ENCODE measurements at regions not wholly inside any gene's neighbourhood (a gene's known extent, or its start where the extent isn't known, plus 50 kb on each side); places are given as distances from the start of the nearest gene placed in this dataset.

GRCh38 chr10:78752221-78752620 is 316.5 kb upstream of the ZMIZ1 start:
- DNase-seq (ENCODE audit: low read depth in 2 of 3, low spot score in 2 of 3) = no peak

- no peak for DNase-seq (ENCODE audit: low read depth in 2 of 3, low spot score in 2 of 3)
Observed at GRCh38 chr10:78752708-78753107, 316.1 kb upstream of the ZMIZ1 start.

- DNase-seq (ENCODE audit: low read depth in 2 of 3, low spot score in 2 of 3) = peak in 2 of 3 donors; percentile 36 to 55
Observed at GRCh38 chr10:78754269-78755062, 314.3 kb upstream of the ZMIZ1 start.

GRCh38 chr10:78755063-78755701 is 313.6 kb upstream of the ZMIZ1 start:
- no peak for DNase-seq (ENCODE audit: low read depth in 2 of 3, low spot score in 2 of 3)

- no peak for DNase-seq (ENCODE audit: low read depth in 2 of 3, low spot score in 2 of 3)
Observed at GRCh38 chr10:78755877-78756455, 312.8 kb upstream of the ZMIZ1 start.

GRCh38 chr10:78756604-78757343 is 312.0 kb upstream of the ZMIZ1 start:
- DNase-seq (ENCODE audit: low read depth in 2 of 3, low spot score in 2 of 3) = peak in 2 of 3 donors; percentile 84 to 88

GRCh38 chr10:78757344-78757925 is 311.3 kb upstream of the ZMIZ1 start:
- DNase-seq (ENCODE audit: low read depth in 2 of 3, low spot score in 2 of 3) = no peak

GRCh38 chr10:78758176-78758575 is 310.6 kb upstream of the ZMIZ1 start:
- DNase-seq (ENCODE audit: low read depth in 2 of 3, low spot score in 2 of 3) = no peak

- DNase-seq (ENCODE audit: low read depth in 2 of 3, low spot score in 2 of 3) = no peak
Observed at GRCh38 chr10:78759456-78760120, 309.2 kb upstream of the ZMIZ1 start.

- DNase-seq (ENCODE audit: low read depth in 2 of 3, low spot score in 2 of 3) = no peak
Observed at GRCh38 chr10:78760463-78761310, 308.1 kb upstream of the ZMIZ1 start.

- DNase-seq (ENCODE audit: low read depth in 2 of 3, low spot score in 2 of 3) = no peak
Observed at GRCh38 chr10:78761311-78761781, 307.4 kb upstream of the ZMIZ1 start.

- no peak for DNase-seq (ENCODE audit: low read depth in 2 of 3, low spot score in 2 of 3)
Observed at GRCh38 chr10:78762086-78762630, 306.6 kb upstream of the ZMIZ1 start.

- no peak for DNase-seq (ENCODE audit: low read depth in 2 of 3, low spot score in 2 of 3)
Observed at GRCh38 chr10:78763234-78763633, 305.5 kb upstream of the ZMIZ1 start.

GRCh38 chr10:78763651-78764395 is 304.9 kb upstream of the ZMIZ1 start:
- no peak for DNase-seq (ENCODE audit: low read depth in 2 of 3, low spot score in 2 of 3)

GRCh38 chr10:78764436-78764835 is 304.3 kb upstream of the ZMIZ1 start:
- DNase-seq (ENCODE audit: low read depth in 2 of 3, low spot score in 2 of 3) = no peak

- no peak for DNase-seq (ENCODE audit: low read depth in 2 of 3, low spot score in 2 of 3)
Observed at GRCh38 chr10:78764846-78765430, 303.8 kb upstream of the ZMIZ1 start.

- DNase-seq (ENCODE audit: low read depth in 2 of 3, low spot score in 2 of 3) = no peak
Observed at GRCh38 chr10:78765726-78766335, 302.9 kb upstream of the ZMIZ1 start.

Measured in hematopoietic multipotent progenitor cell (in vitro differentiated cells).